Neutrophil (primary cell): ENCODE measurements at regions not wholly inside any gene's neighbourhood (a gene's known extent, or its start where the extent isn't known, plus 50 kb on each side); places are given as distances from the start of the nearest gene placed in this dataset.

Experiments
- H3K27ac ChIP-seq: fragments of 200-600 bp; sonication (generic); 2 replicates; pipeline ENCODE4 v1.5.1; 2016; ENCODE audit warnings: mild to moderate bottlenecking, moderate library complexity
- H3K27me3 ChIP-seq: fragments of 200-600 bp; sonication (generic); 2 replicates; pipeline ENCODE4 v1.6.0; 2016; ENCODE audit warnings: mild to moderate bottlenecking
- H3K36me3 ChIP-seq: fragments of 200-600 bp; sonication (generic); 2 replicates; pipeline ENCODE4 v1.5.1; 2017
- H3K4me1 ChIP-seq, 2 experiments: fragments of 200-600 bp in 1 of 2; sonication (generic) in 1 of 2; 1 replicate in 1 of 2; 2 replicates in 1 of 2; pipeline versions ENCODE4 v1.5.1 to v1.6.1; 2013 to 2016; ENCODE audit warnings: low read depth in 1 of 2, low read length in 1 of 2, mild to moderate bottlenecking in 1 of 2, moderate library complexity in 1 of 2; ENCODE audit not compliant: control insufficient read depth in 1 of 2, insufficient read depth in 1 of 2
- H3K4me3 ChIP-seq, 2 experiments: fragments of 200-600 bp in 1 of 2; sonication (generic) in 1 of 2; 1 replicate in 1 of 2; 2 replicates in 1 of 2; pipeline ENCODE4 v1.5.1; 2013 to 2016; ENCODE audit warnings: low read depth in 1 of 2, low read length in 1 of 2, mild to moderate bottlenecking in 1 of 2, moderate library complexity in 1 of 2
- H3K9me3 ChIP-seq: fragments of 200-600 bp; sonication (generic); 2 replicates; pipeline ENCODE4 v1.5.1; 2016
- TF ChIP-seq, protein P1 (sequence below): fragments of 200-600 bp; sonication (generic); IDR thresholded peaks from 2 replicates; pipeline ENCODE4 v1.5.1; 2016; ENCODE audit warnings: antibody characterized with exemption

DNA sequence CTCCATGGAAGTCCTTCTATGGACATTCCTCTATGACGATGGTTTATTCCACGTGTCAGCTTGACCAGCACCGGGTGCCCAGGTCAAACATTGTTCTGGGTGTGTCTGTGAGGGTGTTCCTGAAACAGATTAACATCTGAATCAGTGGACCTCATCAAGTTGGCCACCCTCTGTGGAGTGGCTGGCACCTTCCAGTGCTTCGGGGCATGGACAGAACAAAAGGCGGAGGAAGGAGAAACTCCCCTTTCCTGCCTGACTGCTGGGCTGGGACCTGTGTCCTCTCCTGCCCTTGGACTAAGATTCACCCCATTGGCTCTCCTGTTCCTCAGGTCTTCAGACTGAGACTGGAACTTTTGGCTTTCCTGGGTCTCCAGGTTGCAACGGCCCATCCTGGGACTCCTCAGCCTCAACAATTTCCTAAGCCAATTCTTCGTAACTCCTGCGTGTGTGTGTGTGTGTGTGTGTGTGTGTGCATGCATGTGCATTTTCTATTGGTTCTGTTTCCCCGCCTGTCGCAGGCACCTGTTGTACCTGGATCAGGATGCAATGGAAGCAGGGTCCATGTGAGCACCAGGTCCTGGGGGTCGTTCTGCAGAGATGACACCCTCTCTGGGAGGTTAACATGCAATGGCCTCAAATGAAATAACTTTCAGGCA, 357.2 kb upstream of the SALL3 start:
- Histone ChIP-seq H3K36me3 (no peaks in the 10 kb centered on the region), H3K4me3 (no peak overlapping the region), H3K27ac (no peak overlapping the region), H3K27me3 (peaks cover 23% of the 10 kb centered on the region), H3K4me1 (no peaks in the 10 kb centered on the region), H3K9me3 (no peaks in the 10 kb centered on the region)
- TF ChIP-seq, protein P1, sequence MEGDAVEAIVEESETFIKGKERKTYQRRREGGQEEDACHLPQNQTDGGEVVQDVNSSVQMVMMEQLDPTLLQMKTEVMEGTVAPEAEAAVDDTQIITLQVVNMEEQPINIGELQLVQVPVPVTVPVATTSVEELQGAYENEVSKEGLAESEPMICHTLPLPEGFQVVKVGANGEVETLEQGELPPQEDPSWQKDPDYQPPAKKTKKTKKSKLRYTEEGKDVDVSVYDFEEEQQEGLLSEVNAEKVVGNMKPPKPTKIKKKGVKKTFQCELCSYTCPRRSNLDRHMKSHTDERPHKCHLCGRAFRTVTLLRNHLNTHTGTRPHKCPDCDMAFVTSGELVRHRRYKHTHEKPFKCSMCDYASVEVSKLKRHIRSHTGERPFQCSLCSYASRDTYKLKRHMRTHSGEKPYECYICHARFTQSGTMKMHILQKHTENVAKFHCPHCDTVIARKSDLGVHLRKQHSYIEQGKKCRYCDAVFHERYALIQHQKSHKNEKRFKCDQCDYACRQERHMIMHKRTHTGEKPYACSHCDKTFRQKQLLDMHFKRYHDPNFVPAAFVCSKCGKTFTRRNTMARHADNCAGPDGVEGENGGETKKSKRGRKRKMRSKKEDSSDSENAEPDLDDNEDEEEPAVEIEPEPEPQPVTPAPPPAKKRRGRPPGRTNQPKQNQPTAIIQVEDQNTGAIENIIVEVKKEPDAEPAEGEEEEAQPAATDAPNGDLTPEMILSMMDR = no peak

DNA sequence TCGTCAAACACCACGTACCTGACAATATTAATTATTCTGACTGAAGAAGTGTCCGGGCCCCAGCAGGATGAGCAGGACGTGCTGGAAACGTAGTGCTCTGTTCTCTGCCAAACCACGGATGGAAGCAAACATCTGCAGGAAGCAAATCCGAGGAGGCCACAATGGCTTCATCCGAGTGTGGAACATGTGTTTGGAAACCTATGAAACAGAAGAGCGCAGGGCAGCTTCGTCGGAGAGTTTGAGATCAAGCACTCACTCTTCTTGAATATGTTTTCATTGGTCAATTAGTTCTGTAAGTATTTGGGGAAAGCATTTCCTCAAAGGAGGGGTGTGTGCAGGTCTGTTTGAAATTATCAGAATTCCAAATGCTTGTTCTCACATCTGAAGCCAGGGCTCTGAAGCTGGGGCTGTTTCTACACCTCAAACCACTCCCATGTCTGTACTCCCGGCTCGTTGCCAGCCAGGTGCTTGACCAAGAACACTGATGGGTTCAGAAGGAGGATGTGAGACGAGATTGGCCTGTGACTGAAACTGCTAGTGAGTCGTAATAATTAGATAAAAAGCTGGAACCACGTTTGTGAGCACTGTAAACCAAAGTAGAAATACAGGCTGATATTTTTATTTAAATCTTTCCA, 356.6 kb upstream of the SALL3 start:
- no peak overlapping the region for H3K4me3 ChIP-seq
- no peaks in the 10 kb centered on the region for H3K36me3 ChIP-seq
- no peaks in the 10 kb centered on the region for H3K9me3 ChIP-seq
- TF ChIP-seq, protein P1 = no peak
- H3K27ac ChIP-seq = no peak overlapping the region
- peaks cover 23% of the 10 kb centered on the region for H3K27me3 ChIP-seq
- no peaks in the 10 kb centered on the region for H3K4me1 ChIP-seq

DNA sequence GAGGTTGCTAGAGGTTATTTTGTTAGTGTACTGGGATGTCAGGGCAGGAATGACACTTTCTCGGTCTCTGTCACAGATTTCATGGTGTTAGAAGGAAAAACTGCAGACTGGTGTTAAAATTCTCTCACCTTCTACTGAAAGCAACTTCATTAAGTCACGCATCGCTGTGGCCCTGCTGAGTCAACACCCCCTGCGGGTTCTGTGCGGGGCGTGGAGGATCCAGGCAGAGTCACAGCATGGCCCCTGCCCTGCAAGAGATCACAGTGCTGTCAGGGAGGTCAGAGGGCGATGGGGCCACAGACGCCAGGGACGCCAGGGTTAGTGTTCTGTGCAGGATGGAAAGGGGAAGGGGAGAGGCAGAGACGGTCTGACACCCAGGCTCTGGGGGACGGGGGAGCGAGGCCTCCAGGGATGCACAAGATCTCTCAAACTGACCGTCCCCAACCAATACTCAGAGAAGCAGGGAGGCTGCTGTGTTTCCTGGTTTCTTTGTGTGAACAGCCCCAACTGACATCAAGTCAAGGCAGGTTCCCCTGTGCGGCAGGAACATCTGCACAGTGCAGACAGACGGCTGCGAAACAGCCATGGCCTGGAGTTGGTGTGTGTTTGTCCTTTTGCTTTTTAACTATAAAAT, 354.9 kb upstream of the SALL3 start:
- Histone ChIP-seq H3K27me3 (peaks cover 23% of the 10 kb centered on the region), H3K9me3 (no peaks in the 10 kb centered on the region), H3K27ac (no peak overlapping the region)

DNA sequence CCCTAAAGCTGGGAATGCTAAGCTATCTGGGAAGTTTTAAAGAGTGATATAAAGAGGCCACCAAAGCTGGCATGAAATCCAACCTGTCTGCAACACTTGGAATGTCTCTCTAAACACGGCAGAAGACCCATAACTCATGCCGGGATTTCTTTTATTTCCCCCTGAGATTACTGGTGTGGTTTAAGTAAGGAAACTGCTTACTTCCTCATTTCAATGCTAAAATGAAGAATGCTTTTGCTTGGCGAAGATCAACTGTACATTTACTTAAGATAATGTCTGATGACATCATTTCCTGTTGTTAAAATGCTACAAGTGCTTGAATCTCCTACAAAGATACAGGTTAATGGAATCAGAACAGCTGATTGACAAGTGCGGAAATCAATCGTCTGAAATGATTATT, 353.8 kb upstream of the SALL3 start:
- Histone ChIP-seq H3K4me3 (no peak overlapping the region), H3K27ac (no peak overlapping the region), H3K27me3 (peaks cover 23% of the 10 kb centered on the region), H3K36me3 (no peaks in the 10 kb centered on the region), H3K4me1 (no peaks in the 10 kb centered on the region), H3K9me3 (no peaks in the 10 kb centered on the region)
- TF ChIP-seq, protein P1 = no peak

More for the DNA sequence above, 354.9 kb upstream of the SALL3 start:
- no peaks in the 10 kb centered on the region for H3K36me3 ChIP-seq
- no peak overlapping the region for H3K4me3 ChIP-seq
- no peaks in the 10 kb centered on the region for H3K4me1 ChIP-seq
- TF ChIP-seq, protein P1 = no peak

DNA sequence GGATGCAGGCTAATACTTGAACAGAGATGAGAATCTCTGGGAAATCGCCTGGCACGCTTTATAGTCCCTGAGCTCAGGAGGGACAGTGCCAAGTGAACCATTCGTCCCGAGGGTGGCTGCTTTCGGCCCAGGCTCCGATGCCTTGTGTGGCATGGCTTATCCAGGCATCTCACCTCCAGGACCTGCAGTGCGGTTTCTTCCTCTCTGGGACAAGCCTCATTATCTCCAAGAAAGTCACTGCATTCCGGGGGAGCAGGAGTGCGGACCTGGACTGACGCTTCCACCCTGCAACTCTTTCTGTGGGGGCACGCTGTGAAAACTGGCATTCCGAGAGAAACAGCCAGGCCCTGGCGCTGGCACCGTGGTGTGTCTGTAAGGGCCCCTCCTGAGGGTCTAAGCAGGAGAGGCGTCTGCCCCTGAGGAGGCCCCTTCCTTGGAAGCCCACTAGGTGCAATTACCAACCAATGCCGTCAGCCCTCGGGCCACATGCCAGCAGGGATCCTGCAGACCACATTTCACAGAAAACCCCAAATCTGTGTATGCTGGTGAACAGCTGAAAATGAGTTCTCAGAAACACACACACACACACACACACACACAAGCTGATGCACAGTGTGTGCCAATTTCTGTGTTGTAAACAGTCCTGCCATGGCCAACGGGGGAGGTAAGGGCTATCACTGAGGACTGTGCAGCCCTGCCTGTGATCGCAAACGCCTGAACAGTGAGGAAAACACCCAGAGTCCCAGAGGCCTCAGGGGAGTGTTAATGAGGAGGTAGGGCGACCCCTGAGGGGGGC, 351.9 kb upstream of the SALL3 start:
- TF ChIP-seq, protein P1 = no peak
- Histone ChIP-seq H3K4me1 (no peaks in the 10 kb centered on the region), H3K4me3 (no peak overlapping the region), H3K36me3 (no peaks in the 10 kb centered on the region), H3K27me3 (peaks cover 23% of the 10 kb centered on the region), H3K27ac (no peak overlapping the region), H3K9me3 (no peaks in the 10 kb centered on the region)
